Neural progenitor cell (in vitro differentiated cells): ENCODE measurements at regions not wholly inside any gene's neighbourhood (a gene's known extent, or its start where the extent isn't known, plus 50 kb on each side); places are given as distances from the start of the nearest gene placed in this dataset.

Experiments used
- DNase-seq: peaks from one replicate; pipeline ENCODE4 v3.0.0-alpha.2; 2016; ENCODE audit warnings: low spot score
- H2AFZ ChIP-seq: fragments of 200-600 bp; sonication (generic); replicated peaks from 2 replicates; pipeline ENCODE4 v1.6.1; 2016; ENCODE audit warnings: antibody characterized with exemption
- H3F3A ChIP-seq: fragments of 200-600 bp; sonication (generic); 2 replicates; pipeline ENCODE4 v1.6.1; 2016; ENCODE audit warnings: antibody characterized with exemption, low read depth
- H3K27ac ChIP-seq: fragments of 200-600 bp; sonication (generic); 2 replicates; pipeline ENCODE4 v1.5.1; 2016; ENCODE audit warnings: mild to moderate bottlenecking
- H3K27me3 ChIP-seq: fragments of 200-600 bp; sonication (generic); 2 replicates; pipeline ENCODE4 v1.6.1; 2016; ENCODE audit warnings: mild to moderate bottlenecking, moderate library complexity
- H3K36me3 ChIP-seq: fragments of 200-600 bp; sonication (generic); 2 replicates; pipeline ENCODE4 v1.5.1; 2016
- H3K4me1 ChIP-seq: fragments of 200-600 bp; sonication (generic); 2 replicates; pipeline ENCODE4 v1.6.1; 2016; ENCODE audit warnings: mixed run types
- H3K4me2 ChIP-seq: fragments of 200-600 bp; sonication (generic); 2 replicates; pipeline ENCODE4 v1.6.1; 2016
- H3K4me3 ChIP-seq: fragments of 200-600 bp; sonication (generic); 2 replicates; pipeline ENCODE4 v1.5.1; 2016
- H3K79me2 ChIP-seq: fragments of 200-600 bp; sonication (generic); 2 replicates; pipeline ENCODE4 v1.6.1; 2016; ENCODE audit warnings: low read depth
- H3K9ac ChIP-seq: fragments of 200-600 bp; sonication (generic); 2 replicates; pipeline ENCODE4 v1.6.1; 2016
- H3K9me3 ChIP-seq: fragments of 200-600 bp; sonication (generic); 2 replicates; pipeline ENCODE4 v1.5.1; 2016; ENCODE audit warnings: low read depth
- H4K20me1 ChIP-seq: fragments of 200-600 bp; sonication (generic); 2 replicates; pipeline ENCODE4 v1.6.1; 2016; ENCODE audit warnings: low read depth
- H3K27ac Mint-ChIP-seq: 3 replicates; pipeline ENCODE4 v1.8.0; 2021; ENCODE audit warnings: mixed read lengths
- H3K27me3 Mint-ChIP-seq: 2 replicates; pipeline ENCODE4 v1.8.0; 2022; ENCODE audit warnings: low read depth, mild to moderate bottlenecking, inconsistent platforms, moderate library complexity, mixed read lengths; ENCODE audit not compliant: insufficient read depth
- H3K36me3 Mint-ChIP-seq: 3 replicates; pipeline ENCODE4 v1.8.0; 2021; ENCODE audit warnings: mixed read lengths
- H3K4me1 Mint-ChIP-seq: 3 replicates; pipeline ENCODE4 v1.8.0; 2021; ENCODE audit warnings: mixed read lengths
- H3K4me3 Mint-ChIP-seq: 3 replicates; pipeline ENCODE4 v1.8.0; 2021; ENCODE audit warnings: mild to moderate bottlenecking, moderate library complexity, mixed read lengths
- H3K9me3 Mint-ChIP-seq: 3 replicates; pipeline ENCODE4 v1.8.0; 2020; ENCODE audit warnings: mixed read lengths
- CTCF ChIP-seq: fragments of 200-600 bp; sonication (generic); IDR thresholded peaks from 2 replicates; pipeline ENCODE4 v1.5.1; 2017; ENCODE audit warnings: antibody characterized with exemption, mild to moderate bottlenecking
- EZH2 ChIP-seq: fragments of 200-600 bp; sonication (generic); IDR thresholded peaks from 2 replicates; pipeline ENCODE4 v1.6.1; 2017; ENCODE audit warnings: antibody characterized with exemption, mild to moderate bottlenecking, moderate library complexity
- EZH2phosphoT487 ChIP-seq: fragments of 200-600 bp; sonication (generic); IDR thresholded peaks from 2 replicates; pipeline ENCODE4 v1.6.1; 2017; ENCODE audit warnings: antibody characterized with exemption

DNA sequence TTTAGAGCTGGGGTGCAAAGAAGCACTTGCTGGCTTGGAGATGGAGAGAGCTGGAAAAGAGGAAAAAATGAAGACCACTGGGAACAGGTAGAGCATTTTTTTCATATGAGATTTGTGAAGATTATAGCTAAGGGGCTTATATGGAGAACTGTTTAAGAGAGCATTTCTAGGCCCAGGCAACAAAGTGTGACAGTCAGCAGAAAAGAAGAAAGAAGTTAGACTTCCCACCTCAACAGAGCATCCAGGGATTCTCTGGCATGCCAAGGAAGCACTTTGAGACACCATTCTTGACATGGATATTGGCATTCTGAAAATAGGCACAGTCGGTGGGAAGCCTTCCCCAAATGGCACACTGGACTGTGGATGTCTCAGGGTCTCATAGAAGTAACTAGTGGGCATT lies 195.5 kb downstream of the KLHL28 start:
- Mint-ChIP-seq H3K27me3 (peaks cover 2% of the 10 kb centered on the region), H3K4me3 (no peak overlapping the region), H3K36me3 (no peaks in the 10 kb centered on the region), H3K27ac (no peak overlapping the region), H3K9me3 (no peaks in the 10 kb centered on the region), H3K4me1 (no peaks in the 10 kb centered on the region)
- H3K9me3 ChIP-seq: no peaks in the 10 kb centered on the region
- no peaks in the 10 kb centered on the region for H3K79me2 ChIP-seq
- no peaks in the 10 kb centered on the region for H3K27me3 ChIP-seq
- no peaks in the 10 kb centered on the region for H3K4me1 ChIP-seq
- TF ChIP-seq EZH2phosphoT487: no peak
- TF ChIP-seq EZH2: no peak
- TF ChIP-seq CTCF: no peak
- no peaks in the 10 kb centered on the region for H3F3A ChIP-seq
- DNase-seq: no peak
- H2AFZ ChIP-seq: no peak overlapping the region
- no peak overlapping the region for H3K27ac ChIP-seq
- H3K9ac ChIP-seq: no peak overlapping the region
- H3K4me3 ChIP-seq: no peak overlapping the region
- no peak overlapping the region for H3K4me2 ChIP-seq
- no peaks in the 10 kb centered on the region for H4K20me1 ChIP-seq
- H3K36me3 ChIP-seq: no peaks in the 10 kb centered on the region

DNA sequence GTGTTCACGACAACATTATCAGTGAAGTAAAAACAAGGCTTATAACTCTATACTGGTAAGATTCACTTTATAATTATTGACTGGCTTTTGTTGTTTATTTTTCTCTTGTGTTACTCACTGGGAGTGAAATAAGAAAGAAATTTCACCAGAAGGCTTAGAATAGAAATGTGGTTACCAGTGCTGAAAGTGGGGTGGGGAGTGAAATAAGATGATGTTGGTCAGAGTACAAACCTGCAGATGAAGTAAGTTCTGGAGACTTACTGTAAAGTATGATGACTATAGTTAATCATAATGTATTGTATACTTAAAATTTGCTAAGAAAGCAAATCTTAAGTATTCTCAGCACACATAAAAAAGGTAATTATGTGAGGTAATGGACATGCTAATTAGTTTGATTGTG lies 198.4 kb downstream of the KLHL28 start:
- no peak overlapping the region for H3K4me3 Mint-ChIP-seq
- DNase-seq: no peak
- no peaks in the 10 kb centered on the region for H3F3A ChIP-seq
- H3K4me1 ChIP-seq: no peaks in the 10 kb centered on the region
- H3K36me3 Mint-ChIP-seq: no peaks in the 10 kb centered on the region
- TF ChIP-seq EZH2phosphoT487 (no peak), EZH2 (no peak), CTCF (no peak)
- no peak overlapping the region for H3K27ac ChIP-seq
- no peaks in the 10 kb centered on the region for H3K27me3 ChIP-seq
- no peaks in the 10 kb centered on the region for H3K9me3 ChIP-seq
- H3K9me3 Mint-ChIP-seq: no peaks in the 10 kb centered on the region
- H3K4me2 ChIP-seq: no peak overlapping the region
- H3K36me3 ChIP-seq: no peaks in the 10 kb centered on the region
- peaks cover 2% of the 10 kb centered on the region for H3K27me3 Mint-ChIP-seq
- H3K79me2 ChIP-seq: no peaks in the 10 kb centered on the region
- H3K4me1 Mint-ChIP-seq: no peaks in the 10 kb centered on the region
- no peak overlapping the region for H3K9ac ChIP-seq
- H3K4me3 ChIP-seq: no peak overlapping the region
- no peak overlapping the region for H3K27ac Mint-ChIP-seq
- no peak overlapping the region for H2AFZ ChIP-seq
- no peaks in the 10 kb centered on the region for H4K20me1 ChIP-seq

GRCh38 chr14:44759277-44759676 lies 202.5 kb downstream of the KLHL28 start:
- Histone ChIP-seq H3F3A (no peaks in the 10 kb centered on the region), H3K4me2 (no peak overlapping the region), H3K4me3 (no peak overlapping the region), H2AFZ (no peak overlapping the region), H3K27me3 (no peaks in the 10 kb centered on the region), H3K27ac (no peak overlapping the region), H3K9me3 (no peaks in the 10 kb centered on the region), H3K4me1 (no peaks in the 10 kb centered on the region), H3K9ac (no peak overlapping the region), H3K79me2 (no peaks in the 10 kb centered on the region), H3K36me3 (no peaks in the 10 kb centered on the region), H4K20me1 (no peaks in the 10 kb centered on the region)
- Mint-ChIP-seq H3K4me3 (no peak overlapping the region), H3K36me3 (no peaks in the 10 kb centered on the region), H3K27me3 (no peaks in the 10 kb centered on the region), H3K4me1 (no peaks in the 10 kb centered on the region), H3K9me3 (no peaks in the 10 kb centered on the region), H3K27ac (no peak overlapping the region)
- TF ChIP-seq EZH2 (no peak), CTCF (no peak), EZH2phosphoT487 (no peak)
- DNase-seq: no peak

DNA sequence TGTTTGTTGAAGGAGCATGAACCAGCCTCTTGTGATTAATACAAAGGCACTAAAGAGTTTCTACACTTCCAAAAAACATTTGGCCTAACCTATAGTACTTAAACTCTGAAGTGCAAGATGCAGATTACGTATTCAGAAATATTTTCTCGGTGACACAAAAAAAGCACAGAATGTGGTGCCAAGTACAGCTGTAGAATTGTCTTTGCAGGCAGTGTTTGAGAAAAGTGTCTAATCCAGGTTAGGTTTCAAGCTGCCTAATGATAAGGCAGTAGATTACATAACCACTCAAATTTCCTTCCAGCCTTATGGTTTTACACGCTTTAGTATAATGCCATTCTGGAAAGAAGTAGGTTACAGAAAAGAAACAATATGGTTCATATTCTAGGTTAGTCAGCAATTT lies 205.2 kb downstream of the KLHL28 start:
- Histone ChIP-seq H3K9ac (no peak overlapping the region), H3K27me3 (no peaks in the 10 kb centered on the region), H3K27ac (no peak overlapping the region), H3K4me3 (no peak overlapping the region), H2AFZ (no peak overlapping the region), H4K20me1 (no peaks in the 10 kb centered on the region), H3K79me2 (no peaks in the 10 kb centered on the region), H3F3A (no peaks in the 10 kb centered on the region), H3K9me3 (no peaks in the 10 kb centered on the region), H3K4me2 (no peak overlapping the region), H3K36me3 (no peaks in the 10 kb centered on the region), H3K4me1 (no peaks in the 10 kb centered on the region)
- Mint-ChIP-seq H3K4me3 (no peak overlapping the region), H3K27ac (no peak overlapping the region), H3K4me1 (no peaks in the 10 kb centered on the region), H3K27me3 (no peaks in the 10 kb centered on the region), H3K9me3 (no peaks in the 10 kb centered on the region), H3K36me3 (no peaks in the 10 kb centered on the region)
- TF ChIP-seq CTCF (no peak), EZH2 (no peak), EZH2phosphoT487 (no peak)
- DNase-seq: no peak
